G401.6 (cell line): ENCODE measurements at regions not wholly inside any gene's neighbourhood (a gene's known extent, or its start where the extent isn't known, plus 50 kb on each side); places are given as distances from the start of the nearest gene placed in this dataset.
A peak's percentile ranks its signal among the peaks of the same experiment; 100 is the strongest.

Source experiments
- FAIRE-seq: peaks from 2 replicates; lab custom pipeline; 2012; peaks lifted over from hg19 to GRCh38; lab: Jason Lieb, UNC

GRCh38 chr18:39434223-39434920 lies 1868.8 kb upstream of the CELF4 start:
- FAIRE-seq = no peak

- no peak for FAIRE-seq
These were observed 1859.7 kb upstream of the CELF4 start for GRCh38 chr18:39425172-39425850.

GRCh38 chr18:39424261-39424660 lies 1858.7 kb upstream of the CELF4 start:
- FAIRE-seq = no peak

- FAIRE-seq = no peak
These were observed 1855.7 kb upstream of the CELF4 start for GRCh38 chr18:39421276-39421675.

- FAIRE-seq = no peak
These were observed 1853.7 kb upstream of the CELF4 start for GRCh38 chr18:39419315-39419714.

GRCh38 chr18:39415471-39415870 lies 1849.9 kb upstream of the CELF4 start:
- no peak for FAIRE-seq

- no peak for FAIRE-seq
These were observed 1848.6 kb upstream of the CELF4 start for GRCh38 chr18:39414009-39414700.

GRCh38 chr18:39406941-39407340 lies 1841.3 kb upstream of the CELF4 start:
- FAIRE-seq = no peak

GRCh38 chr18:39403121-39403520 lies 1837.5 kb upstream of the CELF4 start:
- no peak for FAIRE-seq

GRCh38 chr18:39399662-39400061 lies 1834.1 kb upstream of the CELF4 start:
- FAIRE-seq = no peak

GRCh38 chr18:39396168-39396567 lies 1830.6 kb upstream of the CELF4 start:
- FAIRE-seq = peak; percentile 91

- FAIRE-seq = no peak
These were observed 1824.3 kb upstream of the CELF4 start for GRCh38 chr18:39389800-39390379.

GRCh38 chr18:39380866-39381265 lies 1815.3 kb upstream of the CELF4 start:
- FAIRE-seq = no peak

- FAIRE-seq = no peak
These were observed 1814.7 kb upstream of the CELF4 start for GRCh38 chr18:39380186-39380725.

GRCh38 chr18:39375066-39375465 lies 1809.5 kb upstream of the CELF4 start:
- FAIRE-seq = no peak

GRCh38 chr18:39371996-39372395 lies 1806.4 kb upstream of the CELF4 start:
- FAIRE-seq = no peak

- no peak for FAIRE-seq
These were observed 1801.1 kb upstream of the CELF4 start for GRCh38 chr18:39366656-39367055.

GRCh38 chr18:39365836-39366485 lies 1800.4 kb upstream of the CELF4 start:
- no peak for FAIRE-seq

- no peak for FAIRE-seq
These were observed 1794.5 kb upstream of the CELF4 start for GRCh38 chr18:39360072-39360471.

GRCh38 chr18:39359636-39360035 lies 1794.0 kb upstream of the CELF4 start:
- no peak for FAIRE-seq

- FAIRE-seq = no peak
These were observed 1785.3 kb upstream of the CELF4 start for GRCh38 chr18:39350945-39351344.

GRCh38 chr18:39349801-39350200 lies 1784.2 kb upstream of the CELF4 start:
- FAIRE-seq = no peak
